DMS53 (cell line): ENCODE measurements at regions not wholly inside any gene's neighbourhood (a gene's known extent, or its start where the extent isn't known, plus 50 kb on each side); places are given as distances from the start of the nearest gene placed in this dataset.

Experiments
- DNase-seq: peaks from one replicate; lab custom pipeline; 2025; lab: John Stamatoyannopoulos, UW

- no peak for DNase-seq
These were observed 618.6 kb downstream of the TLL1 start for GRCh38 chr4:166491635-166492034.

GRCh38 chr4:166493924-166494345, 620.9 kb downstream of the TLL1 start:
- no peak for DNase-seq

GRCh38 chr4:166498546-166498945, 625.5 kb downstream of the TLL1 start:
- no peak for DNase-seq

- no peak for DNase-seq
These were observed 626.8 kb downstream of the TLL1 start for GRCh38 chr4:166499820-166500219.

- peak; percentile 81 for DNase-seq
These were observed 628.9 kb downstream of the TLL1 start for GRCh38 chr4:166501941-166502382.

- no peak for DNase-seq
These were observed 629.6 kb downstream of the TLL1 start for GRCh38 chr4:166502660-166503059.

- no peak for DNase-seq
These were observed 633.0 kb downstream of the TLL1 start for GRCh38 chr4:166506051-166506450.

- no peak for DNase-seq
These were observed 639.2 kb downstream of the TLL1 start for GRCh38 chr4:166512267-166512666.

- no peak for DNase-seq
These were observed 645.3 kb downstream of the TLL1 start for GRCh38 chr4:166518315-166518714.

GRCh38 chr4:166518776-166519175, 645.7 kb downstream of the TLL1 start:
- no peak for DNase-seq

GRCh38 chr4:166519774-166520173, 646.7 kb downstream of the TLL1 start:
- no peak for DNase-seq

- no peak for DNase-seq
These were observed 654.5 kb downstream of the TLL1 start for GRCh38 chr4:166527500-166527899.

- no peak for DNase-seq
These were observed 658.7 kb downstream of the TLL1 start for GRCh38 chr4:166531703-166532102.

GRCh38 chr4:166535865-166536264, 662.8 kb downstream of the TLL1 start:
- no peak for DNase-seq

GRCh38 chr4:166538491-166539005, 665.5 kb downstream of the TLL1 start:
- DNase-seq, result no peak

- no peak for DNase-seq
These were observed 673.0 kb downstream of the TLL1 start for GRCh38 chr4:166546009-166546408.

GRCh38 chr4:166577639-166578038, 656.7 kb downstream of the SPOCK3 start:
- no peak for DNase-seq

GRCh38 chr4:166585491-166585890, 648.8 kb downstream of the SPOCK3 start:
- DNase-seq, result no peak

- DNase-seq, result peak; percentile 79
These were observed 639.9 kb downstream of the SPOCK3 start for GRCh38 chr4:166594326-166594946.

- DNase-seq, result no peak
These were observed 634.0 kb downstream of the SPOCK3 start for GRCh38 chr4:166600264-166600663.

- DNase-seq, result no peak
These were observed 632.2 kb downstream of the SPOCK3 start for GRCh38 chr4:166602068-166602467.

GRCh38 chr4:166622425-166622977, 611.8 kb downstream of the SPOCK3 start:
- DNase-seq, result no peak

GRCh38 chr4:166625018-166625637, 609.2 kb downstream of the SPOCK3 start:
- no peak for DNase-seq
